ENCODE measurements at regions not wholly inside any gene's neighbourhood (a gene's known extent, or its start where the extent isn't known, plus 50 kb on each side); places are given as distances from the start of the nearest gene placed in this dataset.

- DNase-seq (ENCODE audit: low read depth in 1 of 2, low spot score in 1 of 2): no peak
- Histone ChIP-seq H3K27me3 (ENCODE audit: insufficient read depth, poor library complexity, severe bottlenecking) (no peaks in the 10 kb centered on the region), H3K4me3 (replicated peaks; ENCODE audit: insufficient read depth, low read length) (no peak overlapping the region), H3K27ac (replicated peaks) (no peak overlapping the region)
- TF ChIP-seq REST (IDR thresholded peaks at IDR 0.05; ENCODE audit: insufficient replicate concordance, low read depth) (no peak), GABPA (IDR thresholded peaks at IDR 0.05; ENCODE audit: low read depth) (no peak), POLR2AphosphoS5 (IDR thresholded peaks at IDR 0.05; ENCODE audit: low read depth) (no peak), SPI1 (IDR thresholded peaks at IDR 0.05; ENCODE audit: borderline replicate concordance, low read depth) (no peak), CTCF (IDR thresholded peaks at IDR 0.05; ENCODE audit: insufficient read depth, low read length) (no peak)
These were observed 677.0 kb upstream of the FANCL start for GRCh38 chr2:58918141-58918540.

DNA sequence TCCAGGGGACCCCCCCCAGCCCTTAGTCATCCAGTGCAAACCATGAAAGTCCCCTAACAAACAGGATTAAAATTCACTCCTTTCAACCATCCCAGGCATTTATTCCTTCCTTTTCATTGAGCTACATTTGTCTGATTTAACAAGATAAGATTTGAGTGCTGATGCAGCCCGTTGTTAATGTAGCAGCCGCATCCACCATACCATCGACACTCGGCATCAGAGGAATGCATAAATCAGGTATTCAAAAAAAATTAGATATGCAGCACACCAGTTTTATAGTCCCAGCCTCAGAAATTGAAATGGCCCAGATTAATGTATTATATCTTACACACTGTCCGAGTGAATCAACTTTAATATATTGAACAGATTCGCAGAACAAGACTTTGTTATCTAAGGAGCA is 676.5 kb upstream of the FANCL start:
- H3K27ac ChIP-seq (replicated peaks): no peak overlapping the region
- no peaks in the 10 kb centered on the region for H3K27me3 ChIP-seq (ENCODE audit: insufficient read depth, poor library complexity, severe bottlenecking)
- H3K4me3 ChIP-seq (replicated peaks; ENCODE audit: insufficient read depth, low read length): no peak overlapping the region
- no peak for DNase-seq (ENCODE audit: low read depth in 1 of 2, low spot score in 1 of 2)
- TF ChIP-seq GABPA (IDR thresholded peaks at IDR 0.05; ENCODE audit: low read depth) (no peak), REST (IDR thresholded peaks at IDR 0.05; ENCODE audit: insufficient replicate concordance, low read depth) (no peak), SPI1 (IDR thresholded peaks at IDR 0.05; ENCODE audit: borderline replicate concordance, low read depth) (no peak), POLR2AphosphoS5 (IDR thresholded peaks at IDR 0.05; ENCODE audit: low read depth) (no peak), CTCF (IDR thresholded peaks at IDR 0.05; ENCODE audit: insufficient read depth, low read length) (no peak)

DNA sequence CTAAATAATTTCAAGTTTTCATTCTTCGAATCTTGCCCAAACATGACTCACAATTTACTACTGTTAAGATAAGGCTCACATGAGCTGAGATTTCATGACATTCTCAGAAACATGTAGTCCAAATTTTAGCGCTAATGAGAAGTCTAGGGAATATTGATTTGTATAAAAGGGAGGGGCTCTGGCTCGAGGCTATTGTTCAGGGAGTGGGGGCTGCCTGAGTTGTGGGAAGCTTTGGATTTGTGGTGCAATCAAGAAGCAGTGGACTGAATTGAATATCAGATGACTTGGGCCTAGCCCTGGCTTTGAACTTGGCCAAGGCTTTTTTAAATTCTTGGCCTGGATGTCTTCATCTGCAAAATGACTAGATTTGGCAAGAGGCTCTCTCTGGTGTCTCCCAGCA is 674.9 kb upstream of the FANCL start:
- Histone ChIP-seq H3K27ac (replicated peaks) (no peak overlapping the region), H3K27me3 (ENCODE audit: insufficient read depth, poor library complexity, severe bottlenecking) (no peaks in the 10 kb centered on the region), H3K4me3 (replicated peaks; ENCODE audit: insufficient read depth, low read length) (no peak overlapping the region)
- DNase-seq (ENCODE audit: low read depth in 1 of 2, low spot score in 1 of 2): no peak
- TF ChIP-seq REST (IDR thresholded peaks at IDR 0.05; ENCODE audit: insufficient replicate concordance, low read depth): no peak
- TF ChIP-seq SPI1 (IDR thresholded peaks at IDR 0.05; ENCODE audit: borderline replicate concordance, low read depth): no peak
- no peak for TF ChIP-seq GABPA (IDR thresholded peaks at IDR 0.05; ENCODE audit: low read depth)
- no peak for TF ChIP-seq POLR2AphosphoS5 (IDR thresholded peaks at IDR 0.05; ENCODE audit: low read depth)
- TF ChIP-seq CTCF (IDR thresholded peaks at IDR 0.05; ENCODE audit: insufficient read depth, low read length): no peak

Measured in HL-60 (cell line).